ENCODE measurements at regions not wholly inside any gene's neighbourhood (a gene's known extent, or its start where the extent isn't known, plus 50 kb on each side); places are given as distances from the start of the nearest gene placed in this dataset.

DNA sequence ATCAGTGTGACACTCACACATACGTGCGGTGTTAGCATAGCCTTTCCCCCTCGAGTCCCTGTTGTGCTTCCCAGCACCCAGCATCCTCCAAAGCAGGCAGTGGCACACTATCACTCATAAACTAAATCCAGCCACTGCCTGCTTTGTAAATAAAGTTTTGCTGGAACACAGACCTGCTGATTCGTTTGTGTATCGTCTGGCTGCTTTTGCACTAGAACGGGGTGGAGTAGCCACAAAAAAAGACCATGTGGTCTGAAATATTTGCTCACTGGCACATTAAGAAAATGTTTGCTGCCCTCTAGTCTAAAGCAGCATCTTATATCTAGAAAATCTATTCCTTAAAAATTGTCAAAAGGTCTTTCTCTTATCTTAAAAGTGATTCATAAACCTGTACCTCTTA lies 341.2 kb upstream of the ZFHX3 start:
- CTCF ChIA-PET: no interaction called here
- no peaks in the 10 kb centered on the region for H3K36me3 Mint-ChIP-seq (ENCODE audit: low read depth)
- no peak overlapping the region for H3K27ac Mint-ChIP-seq
- POLR2A ChIA-PET: no interaction called here
- H3K9me3 Mint-ChIP-seq: no peaks in the 10 kb centered on the region
- no peaks in the 10 kb centered on the region for H3K4me1 Mint-ChIP-seq
- no peaks in the 10 kb centered on the region for H3K27me3 Mint-ChIP-seq
- no peak overlapping the region for H3K4me3 Mint-ChIP-seq
- no peak for DNase-seq

DNA sequence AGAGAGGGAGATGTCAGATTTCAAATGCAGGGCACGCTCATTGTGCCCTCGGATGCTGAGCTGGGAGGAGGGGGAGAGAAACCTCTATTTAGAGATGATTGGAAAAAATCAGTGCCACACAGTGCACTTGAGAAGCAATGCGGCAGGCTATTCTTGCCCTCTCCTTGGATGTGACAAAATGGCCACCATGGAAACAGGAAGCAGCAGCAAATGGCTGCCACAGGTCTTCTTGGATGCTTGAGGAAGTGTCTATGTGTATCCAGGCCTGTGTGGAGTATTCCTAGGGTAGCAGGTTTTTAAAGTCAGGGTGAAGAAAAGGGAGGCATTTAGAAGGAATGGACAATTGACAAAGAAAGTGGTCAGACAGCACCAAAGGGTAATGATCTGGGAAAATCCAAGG lies 340.1 kb upstream of the ZFHX3 start:
- no peak for DNase-seq
- no peaks in the 10 kb centered on the region for H3K9me3 Mint-ChIP-seq
- ChIA-PET POLR2A (no interaction called here), CTCF (no interaction called here)
- H3K4me1 Mint-ChIP-seq: no peaks in the 10 kb centered on the region
- H3K27me3 Mint-ChIP-seq: no peaks in the 10 kb centered on the region
- H3K4me3 Mint-ChIP-seq: no peak overlapping the region
- no peaks in the 10 kb centered on the region for H3K36me3 Mint-ChIP-seq (ENCODE audit: low read depth)
- no peak overlapping the region for H3K27ac Mint-ChIP-seq

DNA sequence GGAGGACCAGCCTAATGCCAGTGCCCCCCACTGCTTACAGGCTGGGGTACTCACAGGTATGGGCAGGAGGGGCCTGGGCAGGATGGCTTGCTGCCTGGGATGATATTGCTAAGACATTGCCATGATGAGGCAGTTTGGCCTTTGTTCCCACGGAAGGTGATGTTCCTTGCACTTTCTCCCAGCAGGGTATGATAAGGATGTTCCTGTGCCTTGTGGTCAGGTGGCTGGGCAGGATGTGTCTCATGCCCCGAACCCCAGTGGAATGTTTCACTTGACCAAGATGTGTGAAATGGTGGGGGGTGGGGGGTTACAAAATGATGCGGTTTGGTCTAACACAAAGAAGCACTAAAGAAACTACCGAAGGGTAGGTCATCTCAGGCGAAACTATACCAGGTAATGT lies 337.8 kb upstream of the ZFHX3 start:
- ChIA-PET POLR2A (no interaction called here), CTCF (no interaction called here)
- Mint-ChIP-seq H3K4me3 (no peak overlapping the region), H3K4me1 (no peaks in the 10 kb centered on the region), H3K27me3 (no peaks in the 10 kb centered on the region), H3K36me3 (ENCODE audit: low read depth) (no peaks in the 10 kb centered on the region), H3K27ac (no peak overlapping the region), H3K9me3 (no peaks in the 10 kb centered on the region)
- no peak for DNase-seq

DNA sequence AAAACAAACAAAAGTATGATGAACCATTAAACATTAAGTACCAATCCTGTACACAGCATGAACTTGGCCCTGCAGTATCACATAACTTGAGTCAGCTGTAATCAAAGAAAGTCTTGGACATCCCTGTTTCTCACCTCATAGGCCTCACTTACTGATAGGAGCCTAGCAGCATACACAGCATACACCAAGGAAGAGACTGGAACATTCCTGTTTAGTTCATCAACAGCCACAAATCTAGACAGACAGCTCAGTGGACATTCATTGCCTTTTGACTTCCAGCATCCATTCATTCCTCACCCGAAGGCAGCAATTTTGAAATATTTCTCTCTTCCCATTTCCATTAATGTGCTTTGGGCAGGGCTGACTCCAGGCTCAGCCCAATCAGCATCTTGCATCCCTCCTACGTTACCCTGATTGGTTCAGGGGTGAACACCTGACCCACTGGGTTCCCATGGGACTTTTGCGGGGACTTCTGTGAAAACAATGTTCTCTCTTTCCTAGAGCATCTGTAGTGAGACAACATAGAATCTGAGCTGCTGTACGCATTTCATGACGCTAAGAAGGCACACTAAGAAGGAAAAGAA lies 336.7 kb upstream of the ZFHX3 start:
- no peaks in the 10 kb centered on the region for H3K9me3 Mint-ChIP-seq
- no peak for DNase-seq
- ChIA-PET CTCF (no interaction called here), POLR2A (no interaction called here)
- no peaks in the 10 kb centered on the region for H3K27me3 Mint-ChIP-seq
- H3K36me3 Mint-ChIP-seq (ENCODE audit: low read depth): no peaks in the 10 kb centered on the region
- no peaks in the 10 kb centered on the region for H3K4me1 Mint-ChIP-seq
- no peak overlapping the region for H3K4me3 Mint-ChIP-seq
- H3K27ac Mint-ChIP-seq: no peak overlapping the region

DNA sequence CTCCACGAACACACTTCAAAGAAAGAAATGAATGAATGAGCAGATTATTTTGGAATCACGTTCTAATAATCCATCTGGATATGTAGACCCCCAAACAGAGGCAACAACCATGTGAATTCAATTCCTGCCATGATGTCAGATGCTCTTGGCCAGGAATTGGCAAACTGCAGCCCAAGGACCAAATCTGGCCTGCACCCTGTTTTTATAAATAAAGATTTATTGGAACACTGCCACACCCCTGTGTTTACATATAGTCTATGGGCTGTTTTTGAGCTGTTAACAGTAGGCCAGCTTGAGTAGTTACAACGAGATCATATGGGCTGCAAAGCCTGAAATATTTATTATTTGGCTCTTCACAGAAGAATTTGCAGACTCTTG lies 336.0 kb upstream of the ZFHX3 start:
- ChIA-PET POLR2A (no interaction called here), CTCF (no interaction called here)
- Mint-ChIP-seq H3K27ac (no peak overlapping the region), H3K9me3 (no peaks in the 10 kb centered on the region), H3K36me3 (ENCODE audit: low read depth) (no peaks in the 10 kb centered on the region), H3K27me3 (no peaks in the 10 kb centered on the region), H3K4me1 (no peaks in the 10 kb centered on the region), H3K4me3 (no peak overlapping the region)
- no peak for DNase-seq

DNA sequence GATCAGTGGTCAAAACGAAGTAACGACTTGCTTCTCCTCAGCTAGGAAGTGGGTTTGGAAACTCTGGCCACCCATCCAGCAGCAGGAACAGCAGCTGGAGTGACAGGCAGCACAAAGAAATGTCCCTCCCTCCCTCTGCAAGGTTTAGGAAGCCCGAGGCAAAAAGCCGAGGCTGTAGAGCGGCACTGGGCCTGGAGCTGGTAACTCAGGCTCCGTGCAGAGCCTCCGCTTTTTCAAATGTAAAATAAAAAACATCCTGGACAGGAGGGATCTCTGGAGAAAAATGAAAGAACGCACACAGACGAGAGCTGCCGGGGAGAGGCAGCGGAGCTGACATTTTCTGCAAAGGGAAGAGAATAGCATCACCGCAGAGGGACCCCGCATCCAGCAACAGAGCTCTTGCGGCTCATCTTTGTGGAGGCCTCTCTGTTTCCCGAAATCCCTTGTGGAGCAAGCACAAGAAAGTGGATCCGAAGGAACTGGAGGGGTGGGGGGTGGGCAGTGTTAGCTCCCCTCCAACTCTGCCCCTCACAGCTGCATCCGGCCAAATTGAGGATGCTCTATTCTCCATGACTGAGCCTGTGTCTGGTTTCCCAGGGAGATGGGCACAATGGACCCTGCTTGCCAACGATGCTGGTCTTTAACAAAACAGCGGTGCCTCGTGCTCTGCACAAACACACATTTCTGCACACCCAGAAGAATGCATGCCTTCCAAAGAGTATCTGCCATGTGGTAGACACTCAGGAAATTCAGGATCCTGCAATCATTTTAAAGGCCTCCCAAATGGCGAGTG lies 335.5 kb upstream of the ZFHX3 start:
- no peak overlapping the region for H3K4me3 Mint-ChIP-seq
- POLR2A ChIA-PET: no interaction called here
- H3K9me3 Mint-ChIP-seq: no peaks in the 10 kb centered on the region
- H3K4me1 Mint-ChIP-seq: no peaks in the 10 kb centered on the region
- no peaks in the 10 kb centered on the region for H3K36me3 Mint-ChIP-seq (ENCODE audit: low read depth)
- H3K27me3 Mint-ChIP-seq: no peaks in the 10 kb centered on the region
- H3K27ac Mint-ChIP-seq: no peak overlapping the region
- CTCF ChIA-PET: no interaction called here
- no peak for DNase-seq

DNA sequence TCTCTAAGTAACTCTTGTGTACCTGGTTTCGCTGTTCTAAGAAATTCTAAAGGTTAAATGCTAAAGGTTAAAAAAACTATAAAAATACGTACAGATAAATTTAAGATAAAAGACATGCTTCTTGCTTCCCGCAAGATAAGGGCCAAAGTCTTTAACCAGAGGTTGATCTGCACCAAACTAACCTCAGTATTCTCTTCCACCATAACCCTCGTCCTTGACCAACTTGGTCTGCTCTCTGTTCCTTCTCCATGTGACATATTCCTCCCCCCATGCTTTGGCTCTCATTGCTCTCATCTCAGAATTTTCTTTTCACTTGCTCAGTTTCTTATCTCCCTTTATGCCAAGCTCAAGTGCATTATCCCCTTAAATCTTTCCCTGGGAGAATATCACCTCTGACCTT lies 330.5 kb upstream of the ZFHX3 start:
- no peak overlapping the region for H3K27ac Mint-ChIP-seq
- POLR2A ChIA-PET: no interaction called here

DNA sequence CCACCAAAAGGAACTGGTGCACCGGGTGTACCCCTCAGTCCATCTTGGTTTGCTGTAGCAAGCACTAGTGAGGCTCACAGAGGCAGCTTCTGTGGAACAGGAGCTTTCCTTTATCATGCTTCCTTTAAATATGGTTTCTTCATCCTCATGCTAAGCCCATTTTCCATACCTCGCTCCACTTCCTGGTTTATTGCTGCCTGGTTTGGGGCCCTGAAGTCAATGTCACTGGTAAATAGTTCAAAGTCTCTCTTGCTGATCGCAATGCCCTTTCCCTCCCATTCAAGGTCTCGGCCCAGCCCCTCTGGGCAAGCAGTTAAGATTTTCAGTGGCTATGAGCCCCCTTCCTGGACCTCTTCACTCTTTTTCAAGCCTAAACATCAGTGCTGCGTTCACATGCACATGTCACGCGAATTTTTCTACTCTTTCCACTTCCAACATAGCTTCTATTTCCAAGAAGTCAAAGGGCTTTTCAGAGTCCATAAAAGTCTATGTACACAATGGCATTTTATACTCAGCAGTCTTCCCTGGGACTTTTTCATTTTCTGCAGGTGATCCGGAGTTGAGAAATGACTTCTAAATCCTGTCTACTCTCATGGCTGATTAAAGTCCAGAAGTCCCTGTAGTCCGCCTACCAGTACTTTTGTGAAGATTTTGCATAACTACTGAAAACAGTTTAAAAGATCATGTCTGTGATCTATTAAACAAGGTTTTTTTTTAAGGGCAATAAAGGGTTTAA lies 323.8 kb upstream of the ZFHX3 start:
- Mint-ChIP-seq H3K27ac (no peak overlapping the region), H3K36me3 (ENCODE audit: low read depth) (no peaks in the 10 kb centered on the region), H3K4me1 (no peaks in the 10 kb centered on the region), H3K27me3 (no peaks in the 10 kb centered on the region), H3K9me3 (no peaks in the 10 kb centered on the region), H3K4me3 (no peak overlapping the region)
- no peak for DNase-seq
- CTCF ChIA-PET: interaction anchor here (0.6 kb wide), 1 partner anchor 53 kb away, joined by 3 read pairs; no protein-coding TSS in a partner anchor
- POLR2A ChIA-PET: no interaction called here

More for the DNA sequence above, 330.5 kb upstream of the ZFHX3 start:
- Mint-ChIP-seq H3K4me1 (no peaks in the 10 kb centered on the region), H3K4me3 (no peak overlapping the region), H3K9me3 (no peaks in the 10 kb centered on the region), H3K36me3 (ENCODE audit: low read depth) (no peaks in the 10 kb centered on the region), H3K27me3 (no peaks in the 10 kb centered on the region)
- CTCF ChIA-PET: interaction anchor here (0.6 kb wide), 1 partner anchor 143 kb away, joined by 3 read pairs; no protein-coding TSS in a partner anchor
- DNase-seq: no peak

DNA sequence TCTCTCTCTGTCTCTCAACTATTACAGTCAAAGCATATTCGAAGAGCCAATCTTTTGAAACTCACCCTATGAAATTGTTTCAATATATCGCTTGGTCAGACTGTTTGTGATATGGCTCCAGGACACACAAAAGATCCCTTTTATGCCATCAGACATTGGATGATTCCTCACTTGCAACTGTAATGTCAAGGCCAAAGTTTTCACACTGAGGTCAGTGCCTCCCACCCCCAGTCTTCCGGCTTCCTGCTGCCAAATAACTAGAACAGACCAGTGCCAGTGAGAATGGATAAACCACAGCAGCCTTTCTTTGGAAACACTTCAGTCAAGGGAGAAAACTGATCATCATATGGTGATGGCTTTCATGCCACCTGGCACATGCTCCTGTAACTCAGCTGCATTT lies 321.9 kb upstream of the ZFHX3 start:
- H3K36me3 Mint-ChIP-seq (ENCODE audit: low read depth): no peaks in the 10 kb centered on the region
- no peak overlapping the region for H3K4me3 Mint-ChIP-seq
- no peak overlapping the region for H3K27ac Mint-ChIP-seq
- no peaks in the 10 kb centered on the region for H3K4me1 Mint-ChIP-seq
- H3K27me3 Mint-ChIP-seq: no peaks in the 10 kb centered on the region
- ChIA-PET CTCF (no interaction called here), POLR2A (no interaction called here)
- DNase-seq: no peak
- H3K9me3 Mint-ChIP-seq: no peaks in the 10 kb centered on the region

DNA sequence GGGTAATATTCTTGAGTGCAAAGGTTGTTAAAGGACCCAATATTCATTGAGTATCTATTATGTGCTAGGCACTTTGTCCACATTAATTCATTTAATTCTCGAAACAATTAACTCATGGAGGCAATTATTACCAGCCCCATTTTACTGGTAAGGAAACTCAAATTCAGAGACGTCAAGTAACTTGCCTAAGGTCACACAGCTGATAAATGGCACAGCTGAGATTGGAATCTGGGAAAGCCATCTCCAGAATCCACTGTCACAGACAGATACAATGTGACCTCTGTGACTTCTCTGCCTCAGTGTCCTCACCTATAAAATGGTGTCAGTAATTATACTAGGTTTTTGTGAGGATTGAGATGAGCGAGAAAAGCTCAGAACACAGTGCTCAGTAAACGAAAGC lies 320.8 kb upstream of the ZFHX3 start:
- Mint-ChIP-seq H3K27me3 (no peaks in the 10 kb centered on the region), H3K4me3 (no peak overlapping the region), H3K27ac (no peak overlapping the region), H3K36me3 (ENCODE audit: low read depth) (no peaks in the 10 kb centered on the region), H3K9me3 (no peaks in the 10 kb centered on the region), H3K4me1 (no peaks in the 10 kb centered on the region)
- no peak for DNase-seq
- CTCF ChIA-PET: no interaction called here
- POLR2A ChIA-PET: no interaction called here

DNA sequence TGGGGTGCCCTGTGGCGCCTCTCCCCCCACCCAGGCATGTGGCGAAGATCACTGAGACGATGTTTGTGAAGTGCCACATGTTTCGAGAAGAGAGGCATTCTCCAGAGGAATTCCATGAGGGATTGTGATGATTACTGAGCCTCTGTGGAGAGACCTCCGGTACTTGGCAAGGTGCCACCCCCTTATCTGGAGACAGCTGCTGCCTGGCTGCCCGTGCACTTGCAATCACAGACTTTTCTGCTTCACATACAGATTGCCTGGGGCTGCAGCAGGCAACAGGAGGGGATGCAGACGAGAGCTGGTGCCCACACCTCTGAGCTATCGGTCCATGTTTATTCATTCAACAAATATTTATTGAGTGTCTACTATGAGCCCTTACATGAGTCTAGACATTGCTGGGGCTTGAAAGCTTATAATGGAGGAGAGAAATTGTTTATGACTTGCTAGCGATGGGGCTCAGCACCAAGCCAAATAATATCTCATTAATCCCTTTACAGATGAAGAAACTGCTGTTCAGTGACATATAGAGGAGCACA lies 317.2 kb upstream of the ZFHX3 start:
- ChIA-PET POLR2A (no interaction called here), CTCF (interaction anchor here (1.1 kb wide), 1 partner anchor 613 kb away, joined by 5 read pairs; no protein-coding TSS in a partner anchor)
- DNase-seq: no peak
- H3K4me1 Mint-ChIP-seq: no peaks in the 10 kb centered on the region
- no peak overlapping the region for H3K27ac Mint-ChIP-seq
- no peaks in the 10 kb centered on the region for H3K9me3 Mint-ChIP-seq
- no peaks in the 10 kb centered on the region for H3K36me3 Mint-ChIP-seq (ENCODE audit: low read depth)
- no peak overlapping the region for H3K4me3 Mint-ChIP-seq
- no peaks in the 10 kb centered on the region for H3K27me3 Mint-ChIP-seq

DNA sequence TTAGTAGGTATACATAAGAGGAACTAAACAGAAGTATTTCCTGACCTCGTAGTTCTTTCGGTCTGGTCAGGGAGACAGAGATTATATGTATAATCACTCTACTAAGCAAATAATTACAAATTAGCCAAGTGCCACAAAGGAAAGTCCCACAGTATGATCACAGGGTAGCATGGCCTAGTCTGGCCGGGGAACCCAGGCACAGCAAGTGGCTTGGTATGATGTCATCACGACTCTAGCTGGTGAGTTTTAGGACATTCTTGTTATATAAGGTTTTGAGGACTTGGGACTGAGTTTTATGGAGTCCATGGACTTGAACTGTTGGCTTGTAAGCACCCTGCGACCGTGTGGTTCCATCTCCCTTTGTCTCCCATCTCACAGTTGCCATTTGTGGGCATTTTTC lies 316.5 kb upstream of the ZFHX3 start:
- DNase-seq: no peak
- H3K36me3 Mint-ChIP-seq (ENCODE audit: low read depth): no peaks in the 10 kb centered on the region
- no peak overlapping the region for H3K4me3 Mint-ChIP-seq
- ChIA-PET POLR2A (no interaction called here), CTCF (interaction anchor here (1.1 kb wide), 1 partner anchor 613 kb away, joined by 5 read pairs; no protein-coding TSS in a partner anchor)
- no peaks in the 10 kb centered on the region for H3K4me1 Mint-ChIP-seq
- no peaks in the 10 kb centered on the region for H3K27me3 Mint-ChIP-seq
- no peaks in the 10 kb centered on the region for H3K9me3 Mint-ChIP-seq
- no peak overlapping the region for H3K27ac Mint-ChIP-seq

DNA sequence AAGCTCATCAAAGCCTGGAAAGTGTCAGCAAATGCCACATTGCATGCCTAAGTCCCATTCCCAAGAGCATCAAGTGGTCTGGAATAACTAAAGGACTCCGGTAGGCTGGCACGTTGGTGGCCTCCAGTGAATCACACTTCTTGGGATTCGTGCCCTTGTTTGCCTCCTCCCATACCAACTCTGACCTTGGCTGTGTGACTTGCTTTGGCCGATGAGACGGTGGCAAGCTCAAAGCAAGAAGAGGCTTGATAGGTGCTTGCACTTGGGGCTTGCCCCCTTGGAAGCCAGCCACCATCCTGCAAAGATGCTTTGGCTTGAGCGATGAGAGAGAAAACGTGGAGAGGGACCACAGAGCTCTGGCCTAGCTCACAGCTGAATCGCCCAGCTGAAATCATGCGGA lies 313.1 kb upstream of the ZFHX3 start:
- no peak overlapping the region for H3K27ac Mint-ChIP-seq
- H3K4me1 Mint-ChIP-seq: no peaks in the 10 kb centered on the region
- H3K36me3 Mint-ChIP-seq (ENCODE audit: low read depth): no peaks in the 10 kb centered on the region
- H3K4me3 Mint-ChIP-seq: no peak overlapping the region
- DNase-seq: no peak
- H3K27me3 Mint-ChIP-seq: no peaks in the 10 kb centered on the region
- ChIA-PET POLR2A (no interaction called here), CTCF (no interaction called here)
- no peaks in the 10 kb centered on the region for H3K9me3 Mint-ChIP-seq
